Vagina (tissue), 2 donors: ENCODE measurements at regions not wholly inside any gene's neighbourhood (a gene's known extent, or its start where the extent isn't known, plus 50 kb on each side); places are given as distances from the start of the nearest gene placed in this dataset.

Experiments used
- POLR2A ChIP-seq, 2 donors: fragments of 450-650 bp; IDR thresholded peaks; one replicate each; pipeline ENCODE4 v1.6.1; 2017; ENCODE audit warnings: antibody characterized with exemption in 2 of 2, mild to moderate bottlenecking in 2 of 2, moderate library complexity in 2 of 2
- POLR2AphosphoS5 ChIP-seq, 2 donors: sonication (generic); formaldehyde crosslinking; IDR thresholded peaks; one replicate each; pipeline ENCODE4 v1.9.0; 2017; ENCODE audit warnings: antibody characterized with exemption in 2 of 2, mild to moderate bottlenecking in 2 of 2, low read depth in 1 of 2; ENCODE audit not compliant: insufficient read depth in 1 of 2
- TF ChIP-seq, protein P1 (sequence below), 3 experiments: fragments of 450-650 bp in 2 of 3; fragments of 200-600 bp in 1 of 3; sonication (generic) in 1 of 3; IDR thresholded peaks; one replicate each; pipeline ENCODE4 v1.5.1; 2017 to 2019; ENCODE audit warnings: antibody characterized with exemption in 3 of 3, mild to moderate bottlenecking in 2 of 3, moderate library complexity in 2 of 3

DNA sequence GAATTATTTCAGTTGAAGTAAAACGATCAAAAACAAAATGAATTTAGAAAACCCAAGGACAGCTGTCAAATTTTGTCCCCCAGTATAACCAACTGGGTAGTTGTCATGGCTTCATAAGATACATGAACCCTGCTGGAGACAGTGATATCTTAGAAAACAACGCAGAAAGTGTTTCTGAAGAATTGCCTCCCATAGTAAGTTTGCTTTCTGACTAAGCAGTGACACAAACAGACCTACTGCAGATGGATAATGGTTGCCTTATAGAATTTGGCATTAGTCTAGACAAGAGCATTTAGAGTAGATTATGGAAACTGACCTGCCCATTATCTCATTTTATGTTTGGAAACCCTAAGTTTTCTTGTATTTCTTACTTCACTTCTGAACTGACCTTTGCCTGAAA is 187.7 kb upstream of the KCNN2 start:
- no peak for TF ChIP-seq POLR2A (IDR thresholded peaks at IDR 0.05)
- TF ChIP-seq POLR2AphosphoS5 (IDR thresholded peaks at IDR 0.05; ENCODE audit: insufficient read depth in 1 of 2, low read depth in 1 of 2): no peak
- TF ChIP-seq, protein P1, sequence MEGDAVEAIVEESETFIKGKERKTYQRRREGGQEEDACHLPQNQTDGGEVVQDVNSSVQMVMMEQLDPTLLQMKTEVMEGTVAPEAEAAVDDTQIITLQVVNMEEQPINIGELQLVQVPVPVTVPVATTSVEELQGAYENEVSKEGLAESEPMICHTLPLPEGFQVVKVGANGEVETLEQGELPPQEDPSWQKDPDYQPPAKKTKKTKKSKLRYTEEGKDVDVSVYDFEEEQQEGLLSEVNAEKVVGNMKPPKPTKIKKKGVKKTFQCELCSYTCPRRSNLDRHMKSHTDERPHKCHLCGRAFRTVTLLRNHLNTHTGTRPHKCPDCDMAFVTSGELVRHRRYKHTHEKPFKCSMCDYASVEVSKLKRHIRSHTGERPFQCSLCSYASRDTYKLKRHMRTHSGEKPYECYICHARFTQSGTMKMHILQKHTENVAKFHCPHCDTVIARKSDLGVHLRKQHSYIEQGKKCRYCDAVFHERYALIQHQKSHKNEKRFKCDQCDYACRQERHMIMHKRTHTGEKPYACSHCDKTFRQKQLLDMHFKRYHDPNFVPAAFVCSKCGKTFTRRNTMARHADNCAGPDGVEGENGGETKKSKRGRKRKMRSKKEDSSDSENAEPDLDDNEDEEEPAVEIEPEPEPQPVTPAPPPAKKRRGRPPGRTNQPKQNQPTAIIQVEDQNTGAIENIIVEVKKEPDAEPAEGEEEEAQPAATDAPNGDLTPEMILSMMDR (IDR thresholded peaks at IDR 0.05): no peak
